ENCODE measurements at regions not wholly inside any gene's neighbourhood (a gene's known extent, or its start where the extent isn't known, plus 50 kb on each side); places are given as distances from the start of the nearest gene placed in this dataset.

- TF ChIP-seq EZH2 (IDR thresholded peaks at IDR 0.05; ENCODE audit: insufficient read depth, poor library complexity, severe bottlenecking) (no peak), EZH2phosphoT487 (IDR thresholded peaks at IDR 0.05; ENCODE audit: insufficient read depth, low read depth) (no peak)
Measured at GRCh38 chr6:4322846-4323309, 187.5 kb upstream of the ECI2 start.

Measured in GM23248 (cell line).